ENCODE measurements at regions not wholly inside any gene's neighbourhood (a gene's known extent, or its start where the extent isn't known, plus 50 kb on each side); places are given as distances from the start of the nearest gene placed in this dataset.

DNA sequence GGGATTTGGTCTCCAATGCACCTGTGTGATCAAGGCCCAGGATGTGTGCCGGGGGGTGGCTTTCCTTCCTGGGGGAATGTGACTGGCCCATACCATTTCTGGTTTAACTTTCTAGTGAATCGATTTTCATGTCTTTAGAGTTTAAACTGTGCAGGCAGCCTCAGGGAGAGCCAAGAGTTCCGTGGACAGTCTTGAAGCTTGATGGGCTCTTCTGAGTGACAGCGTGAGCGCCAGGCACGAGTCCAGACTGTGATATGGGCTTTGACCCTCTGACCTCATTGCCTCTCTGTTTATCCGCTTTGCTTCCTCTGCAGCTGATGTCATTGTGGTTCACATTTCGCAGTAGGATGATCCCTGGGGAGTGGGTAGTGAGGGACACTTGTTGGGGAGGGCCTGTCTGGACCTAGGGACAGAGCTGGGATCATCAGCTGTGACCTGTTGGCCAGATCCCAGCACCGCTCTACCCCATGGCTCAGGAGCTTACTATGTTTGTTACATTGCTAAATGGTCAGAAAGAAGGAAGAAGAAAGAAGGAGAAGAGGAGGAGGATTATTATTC is 80.6 kb upstream of the CLDN5 start (continued):
- TF ChIP-seq PHB2 (IDR thresholded peaks at IDR 0.05; ENCODE audit: low read depth) (no peak), SMARCE1 (IDR thresholded peaks at IDR 0.05) (no peak; the same call in 1 of the 2 replicates), TBL1XR1 (IDR thresholded peaks at IDR 0.05; ENCODE audit: low read length in 2 of 2) (0 out of 4 replicates have a peak, but pooled peaks of 1 of the 2 experiments have one; percentile 54), CAMTA2 (CRISPR knock-in tag; conservative IDR thresholded peaks at IDR 0.05) (no peak), MTA3 (IDR thresholded peaks at IDR 0.05; ENCODE audit: borderline replicate concordance) (peak; percentile 79; the same call in 1 of the 2 replicates), FOSL1 (tag; conservative IDR thresholded peaks at IDR 0.05) (peak; percentile 44; the same call in 1 of the 2 replicates), ZNF263 (CRISPR knock-in tag; IDR thresholded peaks at IDR 0.05; ENCODE audit: borderline replicate concordance) (peak; percentile 28; the same call in 1 of the 2 replicates)
- TF ChIP-seq, protein P1, sequence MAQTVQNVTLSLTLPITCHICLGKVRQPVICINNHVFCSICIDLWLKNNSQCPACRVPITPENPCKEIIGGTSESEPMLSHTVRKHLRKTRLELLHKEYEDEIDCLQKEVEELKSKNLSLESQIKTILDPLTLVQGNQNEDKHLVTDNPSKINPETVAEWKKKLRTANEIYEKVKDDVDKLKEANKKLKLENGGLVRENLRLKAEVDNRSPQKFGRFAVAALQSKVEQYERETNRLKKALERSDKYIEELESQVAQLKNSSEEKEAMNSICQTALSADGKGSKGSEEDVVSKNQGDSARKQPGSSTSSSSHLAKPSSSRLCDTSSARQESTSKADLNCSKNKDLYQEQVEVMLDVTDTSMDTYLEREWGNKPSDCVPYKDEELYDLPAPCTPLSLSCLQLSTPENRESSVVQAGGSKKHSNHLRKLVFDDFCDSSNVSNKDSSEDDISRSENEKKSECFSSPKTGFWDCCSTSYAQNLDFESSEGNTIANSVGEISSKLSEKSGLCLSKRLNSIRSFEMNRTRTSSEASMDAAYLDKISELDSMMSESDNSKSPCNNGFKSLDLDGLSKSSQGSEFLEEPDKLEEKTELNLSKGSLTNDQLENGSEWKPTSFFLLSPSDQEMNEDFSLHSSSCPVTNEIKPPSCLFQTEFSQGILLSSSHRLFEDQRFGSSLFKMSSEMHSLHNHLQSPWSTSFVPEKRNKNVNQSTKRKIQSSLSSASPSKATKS (CRISPR knock-in tag; IDR thresholded peaks at IDR 0.05) = no peak
- TF ChIP-seq, protein P2, sequence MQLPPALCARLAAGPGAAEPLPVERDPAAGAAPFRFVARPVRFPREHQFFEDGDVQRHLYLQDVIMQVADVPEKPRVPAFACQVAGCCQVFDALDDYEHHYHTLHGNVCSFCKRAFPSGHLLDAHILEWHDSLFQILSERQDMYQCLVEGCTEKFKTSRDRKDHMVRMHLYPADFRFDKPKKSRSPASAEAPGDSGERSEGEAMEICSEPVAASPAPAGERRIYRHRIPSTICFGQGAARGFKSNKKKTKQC (CRISPR knock-in tag; IDR thresholded peaks at IDR 0.05) = peak; percentile 23; the same call in 1 of the 2 replicates
- TF ChIP-seq, protein P3, sequence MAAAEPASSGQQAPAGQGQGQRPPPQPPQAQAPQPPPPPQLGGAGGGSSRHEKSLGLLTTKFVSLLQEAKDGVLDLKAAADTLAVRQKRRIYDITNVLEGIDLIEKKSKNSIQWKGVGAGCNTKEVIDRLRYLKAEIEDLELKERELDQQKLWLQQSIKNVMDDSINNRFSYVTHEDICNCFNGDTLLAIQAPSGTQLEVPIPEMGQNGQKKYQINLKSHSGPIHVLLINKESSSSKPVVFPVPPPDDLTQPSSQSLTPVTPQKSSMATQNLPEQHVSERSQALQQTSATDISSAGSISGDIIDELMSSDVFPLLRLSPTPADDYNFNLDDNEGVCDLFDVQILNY (CRISPR knock-in tag; IDR thresholded peaks at IDR 0.05) = peak; percentile 50; the same call in 1 of the 2 replicates
- TF ChIP-seq, protein P4, sequence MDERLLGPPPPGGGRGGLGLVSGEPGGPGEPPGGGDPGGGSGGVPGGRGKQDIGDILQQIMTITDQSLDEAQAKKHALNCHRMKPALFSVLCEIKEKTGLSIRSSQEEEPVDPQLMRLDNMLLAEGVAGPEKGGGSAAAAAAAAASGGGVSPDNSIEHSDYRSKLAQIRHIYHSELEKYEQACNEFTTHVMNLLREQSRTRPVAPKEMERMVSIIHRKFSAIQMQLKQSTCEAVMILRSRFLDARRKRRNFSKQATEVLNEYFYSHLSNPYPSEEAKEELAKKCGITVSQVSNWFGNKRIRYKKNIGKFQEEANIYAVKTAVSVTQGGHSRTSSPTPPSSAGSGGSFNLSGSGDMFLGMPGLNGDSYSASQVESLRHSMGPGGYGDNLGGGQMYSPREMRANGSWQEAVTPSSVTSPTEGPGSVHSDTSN (CRISPR knock-in tag; IDR thresholded peaks at IDR 0.05; ENCODE audit: low read depth) = peak; percentile 82
- TF ChIP-seq, protein P4 (tag; conservative IDR thresholded peaks at IDR 0.05; ENCODE audit: low read depth) = peak; percentile 91
- TF ChIP-seq, protein P5, sequence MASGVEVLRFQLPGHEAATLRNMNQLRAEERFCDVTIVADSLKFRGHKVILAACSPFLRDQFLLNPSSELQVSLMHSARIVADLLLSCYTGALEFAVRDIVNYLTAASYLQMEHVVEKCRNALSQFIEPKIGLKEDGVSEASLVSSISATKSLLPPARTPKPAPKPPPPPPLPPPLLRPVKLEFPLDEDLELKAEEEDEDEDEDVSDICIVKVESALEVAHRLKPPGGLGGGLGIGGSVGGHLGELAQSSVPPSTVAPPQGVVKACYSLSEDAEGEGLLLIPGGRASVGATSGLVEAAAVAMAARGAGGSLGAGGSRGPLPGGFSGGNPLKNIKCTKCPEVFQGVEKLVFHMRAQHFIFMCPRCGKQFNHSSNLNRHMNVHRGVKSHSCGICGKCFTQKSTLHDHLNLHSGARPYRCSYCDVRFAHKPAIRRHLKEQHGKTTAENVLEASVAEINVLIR (CRISPR knock-in tag; IDR thresholded peaks at IDR 0.05) = peak; percentile 58
- TF ChIP-seq, protein P6, sequence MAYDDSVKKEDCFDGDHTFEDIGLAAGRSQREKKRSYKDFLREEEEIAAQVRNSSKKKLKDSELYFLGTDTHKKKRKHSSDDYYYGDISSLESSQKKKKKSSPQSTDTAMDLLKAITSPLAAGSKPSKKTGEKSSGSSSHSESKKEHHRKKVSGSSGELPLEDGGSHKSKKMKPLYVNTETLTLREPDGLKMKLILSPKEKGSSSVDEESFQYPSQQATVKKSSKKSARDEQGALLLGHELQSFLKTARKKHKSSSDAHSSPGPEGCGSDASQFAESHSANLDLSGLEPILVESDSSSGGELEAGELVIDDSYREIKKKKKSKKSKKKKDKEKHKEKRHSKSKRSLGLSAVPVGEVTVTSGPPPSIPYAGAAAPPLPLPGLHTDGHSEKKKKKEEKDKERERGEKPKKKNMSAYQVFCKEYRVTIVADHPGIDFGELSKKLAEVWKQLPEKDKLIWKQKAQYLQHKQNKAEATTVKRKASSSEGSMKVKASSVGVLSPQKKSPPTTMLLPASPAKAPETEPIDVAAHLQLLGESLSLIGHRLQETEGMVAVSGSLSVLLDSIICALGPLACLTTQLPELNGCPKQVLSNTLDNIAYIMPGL (CRISPR knock-in tag; IDR thresholded peaks at IDR 0.05) = 0 out of 2 replicates have a peak, but pooled peaks have one; percentile 18
- TF ChIP-seq, protein P7, sequence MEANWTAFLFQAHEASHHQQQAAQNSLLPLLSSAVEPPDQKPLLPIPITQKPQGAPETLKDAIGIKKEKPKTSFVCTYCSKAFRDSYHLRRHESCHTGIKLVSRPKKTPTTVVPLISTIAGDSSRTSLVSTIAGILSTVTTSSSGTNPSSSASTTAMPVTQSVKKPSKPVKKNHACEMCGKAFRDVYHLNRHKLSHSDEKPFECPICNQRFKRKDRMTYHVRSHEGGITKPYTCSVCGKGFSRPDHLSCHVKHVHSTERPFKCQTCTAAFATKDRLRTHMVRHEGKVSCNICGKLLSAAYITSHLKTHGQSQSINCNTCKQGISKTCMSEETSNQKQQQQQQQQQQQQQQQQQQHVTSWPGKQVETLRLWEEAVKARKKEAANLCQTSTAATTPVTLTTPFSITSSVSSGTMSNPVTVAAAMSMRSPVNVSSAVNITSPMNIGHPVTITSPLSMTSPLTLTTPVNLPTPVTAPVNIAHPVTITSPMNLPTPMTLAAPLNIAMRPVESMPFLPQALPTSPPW (CRISPR knock-in tag; IDR thresholded peaks at IDR 0.05) = 0 out of 2 replicates have a peak, but pooled peaks have one; percentile 35
